GM18873 (cell line): ENCODE measurements at regions not wholly inside any gene's neighbourhood (a gene's known extent, or its start where the extent isn't known, plus 50 kb on each side); places are given as distances from the start of the nearest gene placed in this dataset.

Source experiments
- ATAC-seq: cut with Tn5 transposase; IDR thresholded peaks from one replicate; pipeline ENCODE4 v1.9.1; 2021; ENCODE audit warnings: mild to moderate bottlenecking, moderate library complexity, moderate number of reproducible peaks; ENCODE audit not compliant: unreplicated experiment, low FRiP score

- ATAC-seq = no peak
Observed at GRCh38 chr18:73966954-73967353, 180.7 kb downstream of the FBXO15 start.

- no peak for ATAC-seq
Observed at GRCh38 chr18:73962256-73962655, 185.4 kb downstream of the FBXO15 start.

GRCh38 chr18:73961804-73962203, 185.8 kb downstream of the FBXO15 start:
- no peak for ATAC-seq

- no peak for ATAC-seq
Observed at GRCh38 chr18:73959352-73959751, 188.3 kb downstream of the FBXO15 start.

- ATAC-seq = no peak
Observed at GRCh38 chr18:73954268-73954667, 193.4 kb downstream of the FBXO15 start.

GRCh38 chr18:73952296-73952946, 195.2 kb downstream of the FBXO15 start:
- ATAC-seq = no peak

- ATAC-seq = no peak
Observed at GRCh38 chr18:73950116-73950700, 197.4 kb downstream of the FBXO15 start.

GRCh38 chr18:73948497-73948896, 199.1 kb downstream of the FBXO15 start:
- no peak for ATAC-seq

DNA sequence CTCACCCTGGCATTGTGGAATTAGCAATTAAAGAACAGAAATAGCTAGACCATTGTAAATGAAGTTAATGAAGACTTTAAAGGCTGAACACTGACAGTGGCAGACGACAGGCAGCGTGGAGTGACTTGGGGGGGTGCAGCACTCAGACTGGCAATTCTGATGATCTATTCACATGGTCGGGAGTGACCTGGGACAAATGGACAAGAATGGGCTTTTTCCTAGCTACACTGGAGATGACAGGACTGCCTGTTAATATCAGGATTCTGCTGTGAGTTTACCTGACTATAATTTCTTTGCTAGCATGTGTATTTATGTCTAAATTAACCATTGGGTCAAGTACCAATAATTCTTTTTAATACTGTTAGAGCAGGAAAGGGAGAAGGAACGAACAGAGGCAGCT, 199.6 kb downstream of the FBXO15 start:
- ATAC-seq = no peak

DNA sequence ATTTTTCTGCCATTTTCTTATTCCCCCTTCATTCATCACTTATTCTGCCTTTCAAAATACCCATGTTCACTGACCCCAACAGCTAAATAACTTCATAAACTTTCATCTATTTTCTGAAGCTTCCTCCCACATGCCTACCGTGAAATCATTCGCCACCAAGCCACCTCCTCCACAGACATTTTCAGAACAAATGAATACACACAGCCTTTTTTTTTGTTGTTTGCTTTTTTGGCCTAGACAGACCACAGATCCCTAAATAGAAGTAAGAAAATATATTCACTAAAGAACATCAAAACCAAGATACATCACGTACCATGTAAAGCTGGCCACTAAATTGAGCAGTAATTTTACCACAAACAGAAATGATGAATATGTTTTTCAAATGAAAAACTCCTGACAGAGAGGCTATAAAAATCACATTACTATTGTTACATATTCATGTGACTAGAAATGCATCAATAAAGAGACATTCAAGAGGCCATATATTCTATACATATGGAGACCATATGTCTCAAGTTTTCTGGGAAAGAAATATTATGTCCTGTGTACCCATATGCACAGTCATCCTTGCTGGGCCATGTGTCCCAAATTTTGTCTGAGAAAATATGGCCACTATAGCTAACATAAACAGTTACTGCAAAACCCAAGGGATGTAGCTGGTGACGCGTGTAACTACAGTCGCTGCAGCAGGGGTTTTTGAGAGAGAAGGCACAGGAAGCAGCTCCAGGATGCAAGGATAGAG, 200.3 kb downstream of the FBXO15 start:
- no peak for ATAC-seq

DNA sequence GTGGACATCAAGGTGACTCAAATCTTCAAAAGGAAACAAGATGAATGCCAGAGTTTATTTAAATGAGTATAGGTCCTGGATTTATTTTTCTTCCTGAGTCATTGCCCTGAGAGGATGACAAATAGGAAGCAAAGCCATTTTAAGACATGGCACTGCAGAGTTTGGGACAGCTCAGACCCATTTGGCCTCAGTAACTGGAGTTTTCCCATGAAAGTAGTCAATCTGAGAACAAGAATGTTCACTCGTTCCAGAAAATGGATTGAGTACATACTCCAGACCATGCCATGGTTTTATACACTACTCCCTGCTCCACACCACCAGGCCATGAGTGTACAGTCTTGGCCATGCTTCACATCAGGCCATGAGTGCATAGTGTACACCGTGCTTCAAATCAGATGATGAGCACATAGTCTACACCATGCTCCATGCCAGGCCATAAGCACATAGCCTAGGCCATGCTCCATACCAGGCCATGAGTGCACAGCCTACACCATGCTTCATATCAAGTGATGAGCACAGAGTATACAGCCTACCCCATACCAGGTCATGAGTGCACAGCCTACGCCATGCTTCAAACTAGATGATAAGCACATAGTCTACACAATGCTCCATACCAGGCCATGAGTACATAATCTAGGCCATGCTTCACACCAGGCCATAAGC, 202.4 kb downstream of the FBXO15 start:
- ATAC-seq = no peak

DNA sequence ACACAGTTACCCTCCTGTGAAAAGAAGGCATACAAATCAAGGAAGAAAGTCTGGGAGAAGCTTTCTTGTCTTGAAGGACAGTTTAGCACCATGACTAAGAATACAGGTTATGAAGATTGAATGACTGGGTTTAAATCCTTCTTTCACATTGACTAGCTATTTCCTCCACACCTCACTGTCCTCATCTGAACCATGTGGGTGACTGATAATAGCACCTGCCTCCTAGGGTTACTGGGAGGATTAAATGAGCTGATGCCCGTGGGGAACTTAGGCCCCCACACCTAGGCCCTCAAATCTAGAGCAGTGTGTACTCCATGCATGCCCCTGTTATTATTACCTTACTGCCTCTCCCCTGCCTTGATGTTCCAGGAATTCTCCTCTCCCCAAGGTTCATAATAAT, 202.9 kb downstream of the FBXO15 start:
- ATAC-seq = no peak

DNA sequence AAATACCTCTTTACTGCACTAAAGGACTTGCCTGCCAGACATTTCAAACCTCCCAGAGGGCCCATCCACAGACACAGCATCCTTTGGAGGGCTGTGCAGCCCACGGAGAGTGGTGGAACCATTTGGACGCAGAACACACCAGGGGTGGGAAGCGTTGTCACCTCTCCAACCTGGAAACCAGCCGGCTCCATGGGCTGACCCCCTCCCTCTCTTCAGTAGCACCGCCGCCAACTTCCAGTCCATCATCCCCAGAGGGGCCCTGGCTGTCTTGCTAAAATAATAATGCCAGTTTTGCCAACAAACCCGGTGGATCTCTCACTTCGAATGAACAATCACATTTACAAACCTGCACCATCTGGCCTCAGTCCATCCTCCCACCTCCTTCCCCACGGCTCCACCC, 203.9 kb downstream of the FBXO15 start:
- ATAC-seq = no peak

- ATAC-seq = no peak
Observed at GRCh38 chr18:73942956-73943355, 204.7 kb downstream of the FBXO15 start.

DNA sequence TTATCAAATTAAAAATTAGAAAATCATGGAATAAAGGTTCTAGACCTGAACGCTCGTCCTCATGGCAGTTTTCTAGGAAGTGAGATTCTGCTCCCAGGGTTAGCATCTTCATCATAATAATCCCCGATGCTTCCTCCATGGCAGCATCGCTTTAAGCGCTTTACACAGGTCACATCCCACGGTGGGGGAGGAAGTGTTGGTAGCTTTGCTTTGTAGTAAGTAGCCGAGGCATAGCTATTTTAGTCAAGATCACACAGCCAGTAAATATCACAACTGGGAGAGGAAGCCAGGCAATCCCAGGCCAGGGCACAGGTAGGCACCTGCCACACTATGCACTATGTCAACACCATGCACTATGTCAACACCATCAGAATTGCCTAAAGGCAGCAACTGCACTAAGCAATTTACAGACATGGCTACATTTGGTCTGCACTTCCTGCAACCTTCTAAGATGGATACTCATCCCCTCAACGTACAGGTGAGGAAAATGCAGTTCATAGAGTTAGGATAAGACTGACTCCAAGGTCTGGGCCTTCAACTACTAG, 205.5 kb downstream of the FBXO15 start:
- no peak for ATAC-seq

- no peak for ATAC-seq
Observed at GRCh38 chr18:73940721-73941120, 206.9 kb downstream of the FBXO15 start.

DNA sequence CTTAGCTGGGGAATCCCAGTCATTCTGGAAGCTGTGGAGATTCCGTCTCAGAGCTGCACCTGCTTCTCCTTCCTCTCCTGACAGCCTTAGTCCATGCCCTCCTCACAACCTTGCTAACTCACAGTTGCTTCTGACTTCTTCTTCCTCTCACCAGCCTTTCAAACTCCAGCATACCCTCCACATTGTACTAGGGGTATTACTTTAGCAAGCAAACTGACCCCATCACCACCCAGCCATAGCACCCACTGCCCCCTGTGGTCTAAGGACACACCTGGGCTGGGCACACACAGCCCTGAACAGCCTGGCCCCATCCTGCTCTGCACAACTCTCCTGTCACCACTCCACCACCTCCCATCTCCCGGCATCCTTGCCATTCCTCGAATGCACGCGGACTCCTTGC, 208.2 kb downstream of the FBXO15 start:
- ATAC-seq = no peak

DNA sequence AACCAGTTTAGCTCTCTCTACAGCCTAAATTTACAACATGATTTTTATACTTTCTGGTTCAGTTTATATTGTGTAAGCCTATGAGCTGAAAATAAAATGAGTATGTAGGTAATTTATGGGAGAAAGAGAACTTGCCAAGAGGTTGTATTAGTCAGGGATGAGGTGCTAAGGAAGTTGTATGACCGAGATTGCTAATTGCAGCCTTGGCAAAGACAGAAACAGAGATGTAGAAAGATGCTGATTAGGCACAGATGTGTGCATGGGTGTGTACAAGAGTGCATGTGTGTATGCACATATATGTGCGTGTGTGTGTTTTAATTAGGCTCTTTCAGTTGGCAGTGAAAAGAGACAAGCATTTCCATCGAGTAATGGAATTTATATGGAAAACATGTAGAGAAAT, 213.9 kb downstream of the FBXO15 start:
- ATAC-seq = no peak

- ATAC-seq = no peak
Observed at GRCh38 chr18:73932976-73933375, 214.7 kb downstream of the FBXO15 start.

DNA sequence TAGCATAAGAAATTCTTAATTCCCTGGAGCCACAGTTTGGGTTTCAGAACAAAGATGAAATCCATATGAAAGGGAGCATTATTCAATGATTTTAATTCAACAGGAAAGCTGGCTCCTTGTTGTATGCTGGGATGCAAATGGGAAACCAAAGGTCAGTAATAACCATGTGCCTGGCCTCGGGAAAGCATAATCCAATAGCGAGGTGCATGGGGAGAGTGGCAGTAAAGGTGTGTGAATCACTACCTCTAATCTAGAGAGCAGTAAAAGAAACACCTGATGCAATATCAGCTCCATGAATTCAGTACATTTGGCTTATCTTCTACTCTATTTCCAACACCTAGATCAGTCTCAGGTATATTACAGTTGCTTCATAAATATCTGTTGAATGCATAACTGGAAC, 220.1 kb downstream of the FBXO15 start:
- no peak for ATAC-seq

- no peak for ATAC-seq
Observed at GRCh38 chr18:73924836-73925235, 222.8 kb downstream of the FBXO15 start.
